CD4-positive, alpha-beta T cell treated with Interleukin-4 for 1 hour (primary cell): ENCODE measurements at regions not wholly inside any gene's neighbourhood (a gene's known extent, or its start where the extent isn't known, plus 50 kb on each side); places are given as distances from the start of the nearest gene placed in this dataset.

Experiments used
- DNase-seq, 2 donors: peaks; one replicate each; pipeline ENCODE4 v3.0.0-alpha.2; 2020 to 2022

- no peak for DNase-seq
Measured at GRCh38 chr1:227449741-227450441, 113.5 kb upstream of the ZNF678 start.

- DNase-seq, result peak in 1 of 2 donors; percentile 18
Measured at GRCh38 chr1:227449051-227449450, 114.3 kb upstream of the ZNF678 start.

DNA sequence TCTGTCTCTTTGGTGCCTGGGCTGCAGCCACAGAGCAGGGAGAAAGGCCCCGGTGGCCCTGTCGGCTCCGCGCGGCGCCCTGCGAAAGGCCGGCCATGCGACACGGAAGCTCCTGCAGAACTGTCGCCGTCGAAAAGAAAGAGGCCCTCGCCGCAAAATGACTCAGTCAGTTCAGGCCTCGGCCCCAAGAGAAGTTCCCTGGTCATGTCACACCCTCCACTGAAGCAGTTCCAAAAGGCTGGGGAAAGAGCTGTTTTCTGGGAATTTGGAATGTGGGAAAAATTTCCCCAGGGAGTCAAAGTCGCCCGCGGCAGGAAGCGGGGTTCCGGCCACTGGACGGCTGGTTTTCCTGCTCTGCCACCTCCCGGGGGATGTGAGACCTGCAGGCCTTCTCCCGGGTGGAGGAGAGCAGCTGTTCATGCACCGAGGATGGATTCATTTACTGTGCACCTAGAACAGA lies 115.8 kb upstream of the ZNF678 start:
- DNase-seq, result no peak

DNA sequence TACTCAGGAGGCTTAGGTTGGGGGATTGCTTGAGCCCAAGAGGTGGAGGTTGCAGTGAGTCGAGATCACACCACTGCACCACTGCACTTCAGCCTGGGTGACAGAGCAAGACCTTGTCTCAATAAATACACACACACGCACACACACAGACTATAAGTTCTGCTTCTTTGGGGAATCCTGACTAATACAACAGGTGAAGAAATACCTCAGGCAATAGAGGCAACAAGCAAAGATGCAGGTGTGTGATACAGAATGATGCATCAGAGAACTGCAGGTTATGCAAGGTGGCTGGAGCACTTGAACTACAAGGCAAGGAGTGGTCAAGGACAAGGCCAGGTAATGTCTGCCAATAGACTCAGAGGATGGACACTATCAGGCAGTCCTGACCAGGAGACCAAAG lies 117.6 kb upstream of the ZNF678 start:
- DNase-seq, result no peak

DNA sequence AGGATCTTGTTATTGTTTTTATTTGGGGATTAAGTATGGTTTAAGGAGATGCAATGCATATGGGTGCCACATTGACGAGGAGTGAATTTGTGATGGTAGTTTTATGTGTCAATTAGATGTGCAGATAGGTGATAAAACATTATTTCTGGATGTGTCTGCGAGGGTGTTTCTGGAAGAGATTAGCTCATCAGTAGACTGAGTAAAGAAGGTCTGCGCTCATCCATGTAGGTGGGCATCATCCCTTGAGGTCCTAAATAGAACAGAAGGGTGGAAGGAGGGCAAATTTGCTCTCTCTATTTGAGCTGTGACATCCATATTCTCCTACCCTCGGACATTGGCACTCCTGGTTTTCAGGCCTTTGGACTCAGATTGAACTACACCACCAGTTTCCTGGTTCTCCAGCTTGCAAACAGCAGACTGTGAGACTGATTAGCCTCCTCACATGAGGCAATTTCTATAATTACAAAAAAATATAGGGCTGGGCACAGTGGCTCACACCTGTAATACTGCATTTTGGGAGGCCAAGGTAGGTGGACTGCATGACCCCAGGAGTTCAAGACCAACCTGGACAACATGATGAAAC lies 118.2 kb upstream of the ZNF678 start:
- DNase-seq, result no peak

DNA sequence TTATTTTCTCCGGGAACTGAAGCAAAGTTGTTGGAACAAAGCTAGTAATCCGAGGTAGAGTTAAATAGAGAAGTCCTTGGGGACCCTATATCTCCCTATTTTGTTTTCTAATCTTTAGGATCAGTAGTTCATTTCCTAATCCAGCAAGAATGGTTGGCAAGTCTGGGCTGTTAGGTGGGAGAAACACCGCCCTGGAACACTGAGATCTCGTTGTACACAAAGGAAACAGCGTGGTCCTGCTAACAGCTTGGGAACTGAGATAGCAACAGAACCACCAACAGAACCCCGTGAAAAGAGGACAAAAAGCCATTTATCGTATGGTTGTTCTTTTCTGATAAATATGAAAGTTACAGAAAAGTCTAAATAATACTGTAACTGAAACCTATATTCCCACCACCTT lies 121.9 kb upstream of the CDC42BPA start:
- no peak for DNase-seq

DNA sequence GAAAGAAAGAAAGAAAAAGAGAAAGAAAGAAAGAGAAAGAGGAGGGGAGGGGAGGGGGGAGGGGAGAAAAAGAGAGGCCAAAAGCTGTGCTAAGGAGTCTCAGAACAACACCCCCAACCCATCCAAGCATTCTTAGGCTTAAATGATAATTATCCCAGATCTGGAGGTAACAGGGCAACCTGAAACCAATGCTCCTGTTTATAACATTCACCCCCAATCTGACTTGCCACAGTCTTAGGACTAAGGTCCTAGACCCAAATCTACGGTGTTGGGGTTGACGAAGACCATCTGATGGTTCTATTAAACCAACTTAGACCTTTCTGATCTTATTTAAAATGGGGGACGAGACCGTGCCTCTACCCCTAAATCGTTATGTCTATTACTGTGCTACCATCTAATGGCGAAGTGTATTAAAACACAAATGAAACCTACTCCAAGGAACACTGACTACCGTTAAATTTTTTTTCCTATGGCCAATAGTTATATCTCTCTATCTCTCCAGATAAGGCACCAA lies 119.3 kb upstream of the CDC42BPA start:
- no peak for DNase-seq

DNA sequence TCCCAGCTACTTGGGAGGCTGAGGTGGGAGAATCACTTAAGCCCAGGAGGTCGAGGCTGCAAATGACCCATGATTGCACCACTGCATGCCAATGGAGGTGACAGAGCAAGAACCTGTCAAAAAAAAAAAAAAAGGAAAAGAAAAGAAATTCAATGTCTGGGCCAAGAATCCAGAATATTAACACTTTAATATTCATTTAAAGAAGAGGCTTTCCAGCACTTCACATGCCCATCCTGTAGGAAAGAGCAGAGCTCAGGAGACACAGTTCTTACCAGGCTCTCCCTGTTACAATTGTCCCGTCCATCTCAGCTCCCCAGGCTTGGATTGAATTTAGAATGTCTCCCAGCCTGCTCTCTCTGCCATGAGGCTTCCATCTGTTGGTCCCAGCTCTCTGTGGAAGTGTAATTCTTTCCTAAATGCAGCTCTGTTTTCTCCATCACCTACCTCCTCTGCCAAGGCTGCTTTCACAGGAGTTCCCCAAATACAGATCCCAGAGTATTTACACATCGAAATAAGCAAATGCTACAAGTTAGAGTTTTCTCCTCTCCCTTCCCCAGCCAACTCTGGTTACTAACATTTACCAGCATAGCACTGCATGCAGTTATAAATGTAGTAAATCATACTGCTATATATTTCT lies 116.6 kb upstream of the CDC42BPA start:
- no peak for DNase-seq

DNA sequence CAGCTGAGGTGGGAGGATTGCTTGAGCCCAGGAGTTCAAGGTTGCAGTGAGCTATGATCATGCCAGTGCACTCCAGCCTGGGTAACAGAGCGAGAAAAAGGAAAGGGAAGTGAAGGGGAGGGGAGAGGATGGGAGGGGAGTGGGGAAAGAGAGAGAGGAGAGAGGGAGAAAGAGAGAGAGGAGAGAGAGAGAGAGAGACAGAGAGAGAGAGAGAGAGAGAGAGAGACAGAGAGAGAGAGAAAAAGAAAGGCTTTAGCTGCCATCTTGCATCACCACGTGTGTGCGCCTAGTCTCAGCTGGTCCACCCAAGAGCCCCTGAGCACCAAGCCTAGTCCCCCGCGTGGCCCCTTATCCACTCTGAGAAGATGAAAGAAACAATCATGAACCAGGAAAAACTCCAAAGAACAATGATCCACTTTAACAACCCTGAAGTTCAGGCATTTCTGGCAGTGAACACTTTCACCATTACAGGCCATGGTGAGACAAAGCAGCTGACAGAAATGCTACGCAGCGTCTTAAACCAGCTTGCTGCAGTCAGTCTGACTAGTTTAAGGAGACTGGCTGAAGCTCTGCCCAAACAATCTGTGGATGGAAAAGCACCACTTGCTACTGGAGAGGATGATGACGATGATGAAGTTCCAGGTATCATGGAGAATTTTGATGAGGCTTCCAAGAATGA lies 115.5 kb upstream of the CDC42BPA start:
- no peak for DNase-seq

DNA sequence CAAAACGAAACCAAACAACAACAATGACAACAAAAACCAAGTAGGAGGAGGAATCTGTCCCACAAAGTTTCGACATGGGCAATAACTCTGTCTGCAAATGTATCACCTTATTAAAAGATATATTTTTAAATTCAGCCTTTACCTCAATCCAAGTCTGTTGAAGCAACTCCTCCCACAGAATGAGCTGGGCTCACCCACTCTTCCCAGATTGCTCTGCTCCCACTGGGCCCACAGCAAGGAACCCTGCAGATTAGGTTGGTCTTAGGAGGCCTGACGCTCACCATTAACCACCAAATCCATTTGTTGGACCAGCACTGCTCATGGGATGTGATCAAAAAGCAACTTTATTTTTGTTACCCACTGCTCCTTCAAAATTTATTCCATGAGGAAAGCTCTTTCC lies 114.7 kb upstream of the CDC42BPA start:
- DNase-seq, result no peak

DNA sequence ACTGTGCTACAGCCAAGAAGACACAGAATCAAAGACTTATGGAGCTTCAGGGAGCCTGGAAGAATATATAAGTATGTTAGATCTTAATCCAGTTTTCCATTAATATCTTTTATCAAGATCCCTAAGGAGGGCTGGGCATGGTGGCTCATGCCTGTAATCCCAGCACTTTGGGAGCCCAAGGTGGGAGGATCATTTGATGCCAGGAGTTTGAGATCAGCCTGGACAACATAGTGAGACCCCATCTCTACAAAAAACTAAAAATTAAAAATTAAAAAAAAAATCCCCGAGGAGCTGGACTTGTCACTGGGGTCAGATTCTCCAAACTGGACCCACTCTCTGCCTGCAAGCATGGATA lies 113.9 kb upstream of the CDC42BPA start:
- DNase-seq, result no peak

DNA sequence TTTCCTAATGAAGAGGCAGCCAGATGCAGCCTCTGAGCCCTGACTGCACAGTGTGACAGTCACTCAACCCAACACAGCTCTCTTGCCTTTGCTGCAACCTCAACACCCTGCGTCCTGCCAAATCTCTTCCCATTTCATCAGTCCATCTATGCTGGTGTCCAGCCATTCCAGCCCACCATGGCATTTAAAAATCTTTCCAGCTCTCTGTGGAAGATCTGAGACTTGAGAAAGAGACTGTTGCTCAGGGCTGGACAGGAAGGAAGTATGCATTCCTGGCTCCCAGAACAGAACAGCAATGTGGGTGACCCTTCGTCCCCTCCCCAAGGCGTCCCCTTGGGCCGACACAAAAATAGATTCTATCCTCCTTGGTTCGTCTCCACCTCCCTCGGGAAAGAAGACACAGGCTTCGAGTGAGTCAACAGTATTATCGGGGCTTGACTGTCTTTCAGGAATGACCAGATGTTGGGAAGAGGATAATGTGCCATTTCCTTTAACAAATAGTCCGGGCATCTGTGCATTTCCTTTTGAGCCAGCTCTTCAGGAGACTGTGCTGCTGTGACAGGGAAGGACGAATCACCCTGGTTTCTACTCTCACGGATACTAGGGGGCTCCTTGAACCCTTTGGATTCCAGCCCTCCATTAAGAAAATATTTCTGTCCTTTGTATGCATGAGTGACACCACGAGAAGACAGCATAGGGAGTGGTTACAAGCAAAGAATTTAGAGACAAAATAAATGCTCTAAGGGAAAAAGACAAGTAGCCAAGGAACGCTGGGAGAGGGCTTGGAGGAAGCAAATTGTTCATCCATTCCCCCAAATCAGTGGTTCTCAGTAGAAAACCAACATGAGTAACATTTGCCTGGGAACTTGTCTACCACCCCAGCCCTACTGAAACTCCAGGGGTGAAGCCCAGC lies 111.4 kb upstream of the CDC42BPA start:
- DNase-seq, result no peak

GRCh38 chr1:227428803-227429202 lies 110.5 kb upstream of the CDC42BPA start:
- no peak for DNase-seq

- no peak for DNase-seq
Measured at GRCh38 chr1:227427411-227427810, 109.1 kb upstream of the CDC42BPA start.

GRCh38 chr1:227424953-227425352 lies 106.7 kb upstream of the CDC42BPA start:
- DNase-seq, result no peak

DNA sequence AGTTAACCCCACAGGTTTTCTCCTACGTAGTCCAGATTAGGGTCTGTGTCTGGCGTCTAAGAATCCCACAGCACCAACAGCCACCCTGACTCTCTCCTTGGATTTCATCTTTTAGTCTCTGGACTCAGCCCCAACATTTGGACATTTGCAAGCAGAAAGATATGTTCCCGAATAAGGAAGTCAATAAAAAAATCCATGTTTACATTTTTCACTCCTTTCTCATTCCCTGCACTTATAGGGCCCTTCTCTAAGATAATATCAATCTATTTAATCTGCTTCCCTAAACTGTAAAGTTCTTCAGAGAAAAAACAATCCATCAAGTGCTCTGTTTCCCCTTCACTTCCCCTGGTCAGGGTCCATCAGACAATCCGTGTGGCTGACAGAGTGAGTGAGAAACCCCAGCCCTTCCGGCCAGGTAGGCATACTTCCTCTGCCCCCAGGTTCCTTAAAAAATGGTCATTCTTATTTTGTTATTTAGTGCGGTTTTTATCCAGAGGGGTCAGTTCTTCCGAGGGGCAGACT lies 105.9 kb upstream of the CDC42BPA start:
- no peak for DNase-seq

DNA sequence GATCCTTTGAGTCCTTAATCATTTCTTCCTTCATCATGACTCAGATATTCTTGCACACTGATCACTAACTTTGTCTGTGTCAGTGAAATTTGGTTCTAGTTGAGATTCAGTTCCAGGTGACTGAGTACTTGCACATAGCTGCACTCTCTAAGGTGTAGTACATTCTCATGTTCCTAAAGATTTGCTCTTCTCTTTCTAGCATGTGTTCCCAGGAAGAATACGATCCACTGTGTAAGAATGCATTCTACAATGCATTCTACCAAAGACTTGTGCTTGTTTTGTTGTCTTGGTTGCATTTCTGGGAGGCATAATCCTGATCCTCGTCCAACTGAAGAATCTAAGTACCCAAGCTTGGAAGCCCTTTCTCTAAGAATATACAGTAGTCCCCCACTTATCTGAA lies 104.3 kb upstream of the CDC42BPA start:
- no peak for DNase-seq

DNA sequence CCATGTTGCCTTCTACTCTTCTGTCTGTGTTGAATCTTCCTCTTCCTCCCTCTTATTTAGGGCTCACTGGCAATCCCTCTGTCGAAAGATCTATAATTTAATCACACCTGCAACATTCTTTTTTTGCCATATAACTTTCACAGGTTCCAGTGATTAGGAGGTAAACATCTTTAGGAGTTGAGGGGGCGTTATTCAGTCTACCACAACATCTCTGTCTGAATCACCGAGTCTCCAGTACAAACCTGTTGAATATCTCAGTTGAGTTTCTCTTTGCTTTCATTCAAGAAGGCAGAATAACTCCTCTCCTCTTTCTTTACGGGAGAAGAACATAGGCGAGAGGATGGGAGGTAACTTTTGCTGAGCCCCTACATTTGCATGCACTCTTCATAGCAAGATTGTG lies 101.9 kb upstream of the CDC42BPA start:
- DNase-seq, result no peak

GRCh38 chr1:227417756-227418480 lies 99.6 kb upstream of the CDC42BPA start:
- DNase-seq, result no peak

GRCh38 chr1:227416156-227416830 lies 98.0 kb upstream of the CDC42BPA start:
- DNase-seq, result no peak
